WTC11 (cell line): ENCODE measurements at regions not wholly inside any gene's neighbourhood (a gene's known extent, or its start where the extent isn't known, plus 50 kb on each side); places are given as distances from the start of the nearest gene placed in this dataset.

ENCODE experiments used
- ATAC-seq: fragments of 200-7000 bp; cut with Tn5 transposase; 2 replicates; pipeline ENCODE4 v1.10.0; 2021; ENCODE audit warnings: mild to moderate bottlenecking, moderate library complexity
- CTCF ChIA-PET: fragments of 300-600 bp; sonication (Branson Sonifier 250); formaldehyde crosslinking; loops from one replicate; lab custom pipeline; 2021; ENCODE audit warnings: antibody characterized with exemption; lab: Charles Lee
- POLR2A ChIA-PET: fragments of 350-600 bp; sonication (Branson Sonifier 250); formaldehyde crosslinking; loops from one replicate; lab custom pipeline; 2021; ENCODE audit warnings: antibody characterized with exemption; lab: Charles Lee
- DNase-seq: peaks from one replicate; pipeline ENCODE4 v3.0.0; 2021; ENCODE audit warnings: low spot score
- H3K27ac Mint-ChIP-seq: 2 replicates; pipeline ENCODE4 v1.8.0; 2021; ENCODE audit warnings: mixed read lengths
- H3K27me3 Mint-ChIP-seq: 2 replicates; pipeline ENCODE4 v1.8.0; 2021; ENCODE audit warnings: low read depth, mild to moderate bottlenecking, moderate library complexity, mixed read lengths
- H3K36me3 Mint-ChIP-seq: 2 replicates; pipeline ENCODE4 v1.8.0; 2021; ENCODE audit warnings: mixed read lengths
- H3K4me1 Mint-ChIP-seq: 2 replicates; pipeline ENCODE4 v1.8.0; 2022; ENCODE audit warnings: mixed read lengths
- H3K4me3 Mint-ChIP-seq: 2 replicates; pipeline ENCODE4 v1.8.0; 2021; ENCODE audit warnings: mild to moderate bottlenecking, moderate library complexity, mixed read lengths
- H3K9me3 Mint-ChIP-seq: 2 replicates; pipeline ENCODE4 v1.8.0; 2021; ENCODE audit warnings: mixed read lengths
- FOXJ3 ChIP-seq: sonication (generic); formaldehyde crosslinking; IDR thresholded peaks from 2 replicates; pipeline ENCODE4 v1.9.0; 2021; ENCODE audit warnings: missing genetic modification reagents, mild to moderate bottlenecking, borderline replicate concordance
- FOXK1 ChIP-seq: sonication (generic); formaldehyde crosslinking; IDR thresholded peaks from 2 replicates; pipeline ENCODE4 v1.8.0; 2022; ENCODE audit warnings: mild to moderate bottlenecking, moderate library complexity, missing genetic modification reagents
- HMGA2 ChIP-seq: fragments of 250-450 bp; sonication (Bioruptor Pico); IDR thresholded peaks from 2 replicates; pipeline ENCODE4 v1.4.0; 2021; ENCODE audit warnings: mild to moderate bottlenecking, moderate library complexity
- MXD4 ChIP-seq: fragments of 250-450 bp; sonication (Bioruptor Pico); IDR thresholded peaks from 2 replicates; pipeline ENCODE4 v1.8.0; 2021; ENCODE audit warnings: mild to moderate bottlenecking, moderate library complexity, borderline replicate concordance
- NFE2L1 ChIP-seq: sonication (generic); formaldehyde crosslinking; IDR thresholded peaks from 2 replicates; pipeline ENCODE4 v1.8.1; 2023; ENCODE audit warnings: missing genetic modification reagents
- PRDM15 ChIP-seq: sonication (generic); formaldehyde crosslinking; IDR thresholded peaks from 2 replicates; pipeline ENCODE4 v1.8.0; 2022; ENCODE audit warnings: missing genetic modification reagents
- PRRX2 ChIP-seq: fragments of 250-450 bp; sonication (Bioruptor Pico); IDR thresholded peaks from 2 replicates; pipeline ENCODE4 v1.8.0; 2021; ENCODE audit warnings: mild to moderate bottlenecking
- RELA ChIP-seq: sonication (generic); formaldehyde crosslinking; IDR thresholded peaks from 2 replicates; pipeline ENCODE4 v1.8.1; 2022; ENCODE audit warnings: missing genetic modification reagents, mild to moderate bottlenecking, borderline replicate concordance
- STAT6 ChIP-seq: sonication (generic); formaldehyde crosslinking; conservative IDR thresholded peaks from 2 replicates; pipeline ENCODE4 v1.8.1; 2023; ENCODE audit warnings: mild to moderate bottlenecking, low read depth, missing genetic modification reagents, moderate library complexity
- TEAD1 ChIP-seq: sonication (generic); formaldehyde crosslinking; IDR thresholded peaks from 2 replicates; pipeline ENCODE4 v1.8.0; 2022; ENCODE audit warnings: mild to moderate bottlenecking, missing genetic modification reagents
- TEAD4 ChIP-seq: sonication (generic); formaldehyde crosslinking; IDR thresholded peaks from 2 replicates; pipeline ENCODE4 v1.8.0; 2022; ENCODE audit warnings: mild to moderate bottlenecking, missing genetic modification reagents
- ZNF138 ChIP-seq: sonication (generic); formaldehyde crosslinking; conservative IDR thresholded peaks from 2 replicates; pipeline ENCODE4 v1.8.1; 2022; ENCODE audit warnings: mild to moderate bottlenecking, moderate library complexity, missing genetic modification reagents
- ZNF232 ChIP-seq: sonication (generic); formaldehyde crosslinking; IDR thresholded peaks from 2 replicates; pipeline ENCODE4 v1.8.0; 2022; ENCODE audit warnings: mild to moderate bottlenecking, missing genetic modification reagents
- ZNF396 ChIP-seq: fragments of 250-450 bp; sonication (Bioruptor Pico); IDR thresholded peaks from 2 replicates; pipeline ENCODE4 v1.8.0; 2021; ENCODE audit warnings: mild to moderate bottlenecking, moderate library complexity, borderline replicate concordance
- ZNF671 ChIP-seq: fragments of 250-450 bp; sonication (Bioruptor Pico); IDR thresholded peaks from 2 replicates; pipeline ENCODE4 v1.8.0; 2021; ENCODE audit warnings: mild to moderate bottlenecking

GRCh38 chr3:145807990-145808389 is 353.0 kb downstream of the PLOD2 start:
- no peak overlapping the region for H3K27ac Mint-ChIP-seq
- H3K9me3 Mint-ChIP-seq, result peaks cover 2% of the 10 kb centered on the region; the same call in 1 of the 2 replicates
- H3K4me1 Mint-ChIP-seq, result no peaks in the 10 kb centered on the region
- CTCF ChIA-PET, result interaction anchor here (0.6 to 2.0 kb wide), 4 partner anchors 24 to 1914 kb away, joined by 3 to 10 read pairs (median 4); no protein-coding TSS in a partner anchor
- TF ChIP-seq FOXJ3 (CRISPR knock-in tag) (no peak), STAT6 (CRISPR knock-in tag) (no peak), TEAD4 (no peak), ZNF671 (no peak), ZNF232 (CRISPR knock-in tag) (no peak)
- TF ChIP-seq, all 79 proteins: peak for 0
- ATAC-seq (peak; percentile 93), DNase-seq (peak; percentile 13)
- POLR2A ChIA-PET, result no interaction called here
- Mint-ChIP-seq H3K4me3 (no peak overlapping the region), H3K27me3 (no peaks in the 10 kb centered on the region), H3K36me3 (no peaks in the 10 kb centered on the region)

GRCh38 chr3:145812391-145812790 is 348.6 kb downstream of the PLOD2 start:
- no peak for ATAC-seq
- no peak overlapping the region for H3K4me3 Mint-ChIP-seq
- peaks cover 3% of the 10 kb centered on the region; the same call in 1 of the 2 replicates for H3K9me3 Mint-ChIP-seq
- ChIA-PET POLR2A (no interaction called here), CTCF (interaction anchor here (1.3 to 1.4 kb wide), 2 partner anchors 14 to 36 kb away, joined by 3 to 4 read pairs; no protein-coding TSS in a partner anchor)
- H3K27me3 Mint-ChIP-seq, result no peaks in the 10 kb centered on the region
- no peak overlapping the region for H3K27ac Mint-ChIP-seq
- no peak for DNase-seq
- no peaks in the 10 kb centered on the region for H3K36me3 Mint-ChIP-seq
- TF ChIP-seq HMGA2 (CRISPR knock-in tag) (no peak), NFE2L1 (CRISPR knock-in tag) (no peak), TEAD4 (no peak), PRDM15 (CRISPR knock-in tag) (no peak), ZNF138 (CRISPR knock-in tag) (no peak), MXD4 (CRISPR knock-in tag) (no peak), FOXK1 (CRISPR knock-in tag) (no peak), TEAD1 (CRISPR knock-in tag) (no peak), PRRX2 (CRISPR knock-in tag) (no peak)
- peaks cover 18% of the 10 kb centered on the region for H3K4me1 Mint-ChIP-seq

- Mint-ChIP-seq H3K4me1 (peaks cover 23% of the 10 kb centered on the region), H3K36me3 (peaks cover 10% of the 10 kb centered on the region; the same call in 1 of the 2 replicates), H3K27ac (peak overlapping the region; percentile 91)
- DNase-seq, result peak; percentile 25
- ATAC-seq, result peak; percentile 98
- TF ChIP-seq ZNF396 (CRISPR knock-in tag) (peak; percentile 89; the same call in 1 of the 2 replicates), TEAD1 (CRISPR knock-in tag) (peak; percentile 95), RELA (no peak)
- TF ChIP-seq, all 79 proteins: peak for 2
- Mint-ChIP-seq H3K4me3 (no peak overlapping the region), H3K9me3 (peaks cover 16% of the 10 kb centered on the region), H3K27me3 (no peaks in the 10 kb centered on the region)
- ChIA-PET CTCF (interaction anchor here (0.6 kb wide), 1 partner anchor 237 kb away, joined by 4 read pairs; no protein-coding TSS in a partner anchor), POLR2A (no interaction called here)
Observed at GRCh38 chr3:145815707-145816413, 345.1 kb downstream of the PLOD2 start.
